Esophagus squamous epithelium (tissue), 4 donors: ENCODE measurements at regions not wholly inside any gene's neighbourhood (a gene's known extent, or its start where the extent isn't known, plus 50 kb on each side); places are given as distances from the start of the nearest gene placed in this dataset.

Source experiments
- POLR2A ChIP-seq, 4 donors: fragments of 450-650 bp; IDR thresholded peaks; one replicate each; pipeline ENCODE4 v1.6.1; 2017; ENCODE audit warnings: antibody characterized with exemption in 4 of 4, mild to moderate bottlenecking in 4 of 4, moderate library complexity in 3 of 4
- TF ChIP-seq, protein P1 (sequence below), 6 experiments: fragments of 450-650 bp in 4 of 6; fragments of 200-600 bp in 2 of 6; sonication (generic) in 2 of 6; IDR thresholded peaks; one replicate each; pipeline ENCODE4 v1.5.1; 2016 to 2019; ENCODE audit warnings: antibody characterized with exemption in 6 of 6, mild to moderate bottlenecking in 4 of 6, moderate library complexity in 4 of 6

DNA sequence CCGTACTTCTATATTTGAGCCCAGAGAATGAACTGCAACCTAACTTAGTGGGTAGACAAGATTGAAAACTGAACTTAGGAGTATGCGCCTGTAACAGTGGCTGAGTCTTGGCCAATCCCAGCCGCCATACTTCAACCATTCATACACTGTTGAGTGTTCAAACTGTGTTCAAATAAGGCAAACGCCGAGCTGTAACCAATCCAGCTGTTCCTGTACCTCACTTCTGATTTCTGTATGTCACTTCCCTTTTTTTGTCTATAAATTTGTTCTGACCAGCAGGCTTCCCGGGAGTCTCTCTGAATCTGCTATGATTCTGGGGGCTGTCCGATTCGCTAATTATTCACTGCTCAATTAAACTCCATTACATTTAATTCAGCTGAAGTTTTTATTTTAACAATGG, 58.6 kb upstream of the TPM1 start:
- TF ChIP-seq, protein P1, sequence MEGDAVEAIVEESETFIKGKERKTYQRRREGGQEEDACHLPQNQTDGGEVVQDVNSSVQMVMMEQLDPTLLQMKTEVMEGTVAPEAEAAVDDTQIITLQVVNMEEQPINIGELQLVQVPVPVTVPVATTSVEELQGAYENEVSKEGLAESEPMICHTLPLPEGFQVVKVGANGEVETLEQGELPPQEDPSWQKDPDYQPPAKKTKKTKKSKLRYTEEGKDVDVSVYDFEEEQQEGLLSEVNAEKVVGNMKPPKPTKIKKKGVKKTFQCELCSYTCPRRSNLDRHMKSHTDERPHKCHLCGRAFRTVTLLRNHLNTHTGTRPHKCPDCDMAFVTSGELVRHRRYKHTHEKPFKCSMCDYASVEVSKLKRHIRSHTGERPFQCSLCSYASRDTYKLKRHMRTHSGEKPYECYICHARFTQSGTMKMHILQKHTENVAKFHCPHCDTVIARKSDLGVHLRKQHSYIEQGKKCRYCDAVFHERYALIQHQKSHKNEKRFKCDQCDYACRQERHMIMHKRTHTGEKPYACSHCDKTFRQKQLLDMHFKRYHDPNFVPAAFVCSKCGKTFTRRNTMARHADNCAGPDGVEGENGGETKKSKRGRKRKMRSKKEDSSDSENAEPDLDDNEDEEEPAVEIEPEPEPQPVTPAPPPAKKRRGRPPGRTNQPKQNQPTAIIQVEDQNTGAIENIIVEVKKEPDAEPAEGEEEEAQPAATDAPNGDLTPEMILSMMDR (IDR thresholded peaks at IDR 0.05), result no peak
- no peak for TF ChIP-seq POLR2A (IDR thresholded peaks at IDR 0.05)
